ENCODE measurements at regions not wholly inside any gene's neighbourhood (a gene's known extent, or its start where the extent isn't known, plus 50 kb on each side); places are given as distances from the start of the nearest gene placed in this dataset.

GRCh38 chr11:26234451-26234850, 97.5 kb upstream of the ANO3 start:
- Histone ChIP-seq H3K9me3 (no peaks in the 10 kb centered on the region), H3K36me3 (no peaks in the 10 kb centered on the region), H3K9ac (no peak overlapping the region), H3K27ac (no peak overlapping the region), H3K4me2 (no peak overlapping the region), H3K27me3 (no peaks in the 10 kb centered on the region), H4K20me1 (no peaks in the 10 kb centered on the region), H3K4me1 (no peaks in the 10 kb centered on the region), H3K4me3 (no peak overlapping the region)
- TF ChIP-seq Cebpa-rat (IDR thresholded peaks at IDR 0.05) = no peak

GRCh38 chr11:26243426-26243825, 88.5 kb upstream of the ANO3 start:
- Histone ChIP-seq H3K4me3 (no peak overlapping the region), H3K27me3 (no peaks in the 10 kb centered on the region; the same call in 1 of the 2 replicates), H3K36me3 (no peaks in the 10 kb centered on the region), H3K4me2 (no peak overlapping the region), H3K9me3 (no peaks in the 10 kb centered on the region), H3K4me1 (no peaks in the 10 kb centered on the region), H3K27ac (no peak overlapping the region), H3K9ac (no peak overlapping the region), H4K20me1 (no peaks in the 10 kb centered on the region)
- no peak for TF ChIP-seq Cebpa-rat (IDR thresholded peaks at IDR 0.05)

GRCh38 chr11:26244207-26244606, 87.7 kb upstream of the ANO3 start:
- Histone ChIP-seq H3K9ac (no peak overlapping the region), H3K4me3 (no peak overlapping the region), H3K36me3 (no peaks in the 10 kb centered on the region), H3K27me3 (no peaks in the 10 kb centered on the region; the same call in 1 of the 2 replicates), H3K4me2 (no peak overlapping the region), H3K4me1 (no peaks in the 10 kb centered on the region), H3K9me3 (no peaks in the 10 kb centered on the region), H4K20me1 (no peaks in the 10 kb centered on the region), H3K27ac (no peak overlapping the region)
- no peak for TF ChIP-seq Cebpa-rat (IDR thresholded peaks at IDR 0.05)

GRCh38 chr11:26245046-26245445, 86.9 kb upstream of the ANO3 start:
- H3K27me3 ChIP-seq = no peaks in the 10 kb centered on the region; the same call in 1 of the 2 replicates
- no peak for TF ChIP-seq Cebpa-rat (IDR thresholded peaks at IDR 0.05)
- H3K4me1 ChIP-seq = no peaks in the 10 kb centered on the region
- H3K4me2 ChIP-seq = no peak overlapping the region
- no peak overlapping the region for H3K4me3 ChIP-seq
- H4K20me1 ChIP-seq = no peaks in the 10 kb centered on the region
- H3K27ac ChIP-seq = no peak overlapping the region
- no peak overlapping the region for H3K9ac ChIP-seq
- H3K36me3 ChIP-seq = no peaks in the 10 kb centered on the region
- H3K9me3 ChIP-seq = no peaks in the 10 kb centered on the region

GRCh38 chr11:26247340-26247739, 84.6 kb upstream of the ANO3 start:
- no peak overlapping the region for H3K4me2 ChIP-seq
- H3K4me1 ChIP-seq = no peaks in the 10 kb centered on the region
- H4K20me1 ChIP-seq = no peaks in the 10 kb centered on the region
- TF ChIP-seq Cebpa-rat (IDR thresholded peaks at IDR 0.05) = no peak
- H3K27me3 ChIP-seq = no peaks in the 10 kb centered on the region; the same call in 1 of the 2 replicates
- H3K9ac ChIP-seq = no peak overlapping the region
- H3K4me3 ChIP-seq = no peak overlapping the region
- no peaks in the 10 kb centered on the region for H3K36me3 ChIP-seq
- no peaks in the 10 kb centered on the region for H3K9me3 ChIP-seq
- H3K27ac ChIP-seq = no peak overlapping the region

- Histone ChIP-seq H3K4me3 (no peak overlapping the region), H3K27me3 (no peaks in the 10 kb centered on the region; the same call in 1 of the 2 replicates), H3K9me3 (no peaks in the 10 kb centered on the region), H4K20me1 (no peaks in the 10 kb centered on the region), H3K4me1 (no peaks in the 10 kb centered on the region), H3K4me2 (no peak overlapping the region), H3K27ac (no peak overlapping the region), H3K9ac (no peak overlapping the region), H3K36me3 (no peaks in the 10 kb centered on the region)
- TF ChIP-seq Cebpa-rat (IDR thresholded peaks at IDR 0.05) = no peak
Measured at GRCh38 chr11:26248661-26249060, 83.3 kb upstream of the ANO3 start.

- TF ChIP-seq Cebpa-rat (IDR thresholded peaks at IDR 0.05) = no peak
Measured at GRCh38 chr11:26254378-26254777, 77.6 kb upstream of the ANO3 start.

GRCh38 chr11:26263769-26264168, 68.2 kb upstream of the ANO3 start:
- H3K27me3 ChIP-seq = no peaks in the 10 kb centered on the region

More at GRCh38 chr11:26254378-26254777, 77.6 kb upstream of the ANO3 start:
- peaks cover 5% of the 10 kb centered on the region; the same call in 1 of the 2 replicates for H3K4me1 ChIP-seq
- H3K4me3 ChIP-seq = no peak overlapping the region
- no peaks in the 10 kb centered on the region for H3K9me3 ChIP-seq
- H3K9ac ChIP-seq = no peak overlapping the region
- H3K4me2 ChIP-seq = no peak overlapping the region
- no peaks in the 10 kb centered on the region for H3K27me3 ChIP-seq
- H4K20me1 ChIP-seq = no peaks in the 10 kb centered on the region
- H3K27ac ChIP-seq = no peak overlapping the region
- no peaks in the 10 kb centered on the region for H3K36me3 ChIP-seq

GRCh38 chr11:26264266-26264665, 67.7 kb upstream of the ANO3 start:
- Histone ChIP-seq H3K4me3 (no peak overlapping the region), H3K9me3 (no peaks in the 10 kb centered on the region), H3K9ac (no peak overlapping the region), H3K36me3 (no peaks in the 10 kb centered on the region), H4K20me1 (no peaks in the 10 kb centered on the region), H3K4me1 (no peaks in the 10 kb centered on the region), H3K27ac (no peak overlapping the region), H3K27me3 (no peaks in the 10 kb centered on the region), H3K4me2 (no peak overlapping the region)
- no peak for TF ChIP-seq Cebpa-rat (IDR thresholded peaks at IDR 0.05)

More at GRCh38 chr11:26263769-26264168, 68.2 kb upstream of the ANO3 start:
- H3K4me2 ChIP-seq = no peak overlapping the region
- no peak overlapping the region for H3K27ac ChIP-seq
- no peaks in the 10 kb centered on the region for H3K36me3 ChIP-seq
- H4K20me1 ChIP-seq = no peaks in the 10 kb centered on the region
- no peaks in the 10 kb centered on the region for H3K4me1 ChIP-seq
- no peak overlapping the region for H3K4me3 ChIP-seq
- H3K9ac ChIP-seq = no peak overlapping the region
- TF ChIP-seq Cebpa-rat (IDR thresholded peaks at IDR 0.05) = no peak
- no peaks in the 10 kb centered on the region for H3K9me3 ChIP-seq

GRCh38 chr11:26268980-26269660, 62.8 kb upstream of the ANO3 start:
- TF ChIP-seq Cebpa-rat (IDR thresholded peaks at IDR 0.05) = no peak
- Histone ChIP-seq H3K9me3 (no peaks in the 10 kb centered on the region), H3K9ac (no peak overlapping the region), H3K36me3 (no peaks in the 10 kb centered on the region), H3K27ac (no peak overlapping the region), H3K4me1 (no peaks in the 10 kb centered on the region), H3K27me3 (no peaks in the 10 kb centered on the region), H3K4me3 (no peak overlapping the region), H3K4me2 (no peak overlapping the region), H4K20me1 (no peaks in the 10 kb centered on the region)
